ENCODE measurements at regions not wholly inside any gene's neighbourhood (a gene's known extent, or its start where the extent isn't known, plus 50 kb on each side); places are given as distances from the start of the nearest gene placed in this dataset.

DNA sequence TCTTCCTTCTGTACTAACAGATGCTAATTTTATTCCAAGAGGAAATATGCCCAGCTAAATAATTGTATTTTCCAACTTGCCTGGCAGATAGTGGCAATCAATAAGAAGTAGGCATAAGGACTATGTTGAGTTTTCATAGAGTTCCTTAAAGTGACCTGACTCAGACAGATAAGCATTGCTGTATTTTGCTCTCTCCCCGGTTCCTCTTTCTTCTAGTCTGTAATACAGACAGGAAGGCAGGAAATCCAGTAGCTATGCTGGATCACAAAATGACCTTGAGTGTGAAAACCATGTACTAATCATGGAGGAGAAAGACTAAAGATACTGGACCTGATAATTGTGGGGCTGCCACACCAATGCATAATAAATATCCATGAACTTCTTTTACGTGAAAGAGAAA, 701.7 kb downstream of the CETN3 start:
- TF ChIP-seq, protein P1, sequence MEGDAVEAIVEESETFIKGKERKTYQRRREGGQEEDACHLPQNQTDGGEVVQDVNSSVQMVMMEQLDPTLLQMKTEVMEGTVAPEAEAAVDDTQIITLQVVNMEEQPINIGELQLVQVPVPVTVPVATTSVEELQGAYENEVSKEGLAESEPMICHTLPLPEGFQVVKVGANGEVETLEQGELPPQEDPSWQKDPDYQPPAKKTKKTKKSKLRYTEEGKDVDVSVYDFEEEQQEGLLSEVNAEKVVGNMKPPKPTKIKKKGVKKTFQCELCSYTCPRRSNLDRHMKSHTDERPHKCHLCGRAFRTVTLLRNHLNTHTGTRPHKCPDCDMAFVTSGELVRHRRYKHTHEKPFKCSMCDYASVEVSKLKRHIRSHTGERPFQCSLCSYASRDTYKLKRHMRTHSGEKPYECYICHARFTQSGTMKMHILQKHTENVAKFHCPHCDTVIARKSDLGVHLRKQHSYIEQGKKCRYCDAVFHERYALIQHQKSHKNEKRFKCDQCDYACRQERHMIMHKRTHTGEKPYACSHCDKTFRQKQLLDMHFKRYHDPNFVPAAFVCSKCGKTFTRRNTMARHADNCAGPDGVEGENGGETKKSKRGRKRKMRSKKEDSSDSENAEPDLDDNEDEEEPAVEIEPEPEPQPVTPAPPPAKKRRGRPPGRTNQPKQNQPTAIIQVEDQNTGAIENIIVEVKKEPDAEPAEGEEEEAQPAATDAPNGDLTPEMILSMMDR (conservative IDR thresholded peaks at IDR 0.05; ENCODE audit: low read length), result no peak
- TF ChIP-seq EZH2phosphoT487 (IDR thresholded peaks at IDR 0.05; ENCODE audit: borderline replicate concordance, low read depth, low read length), result no peak

Measured in OCI-LY7 (cell line).